Thymus (tissue), 11 donors: ENCODE measurements at regions not wholly inside any gene's neighbourhood (a gene's known extent, or its start where the extent isn't known, plus 50 kb on each side); places are given as distances from the start of the nearest gene placed in this dataset.

Experiments used
- DNase-seq, 9 donors: peaks; one replicate each; pipeline ENCODE4 v3.0.0-alpha.2; 2013; ENCODE audit warnings: low spot score in 9 of 9, low read depth in 6 of 9, missing footprints in 1 of 9
- H3K27ac ChIP-seq, 2 donors: one replicate each; pipeline ENCODE4 v1.5.1; 2013; ENCODE audit warnings: control low read depth in 1 of 2, low read depth in 1 of 2, low read length in 1 of 2, mild to moderate bottlenecking in 1 of 2, moderate library complexity in 1 of 2
- H3K27me3 ChIP-seq, 2 donors: one replicate each; pipeline ENCODE4 v1.5.1; 2013; ENCODE audit warnings: low read length in 1 of 2; ENCODE audit not compliant: control insufficient read depth in 2 of 2, insufficient read depth in 1 of 2
- H3K36me3 ChIP-seq, 2 donors: one replicate each; pipeline ENCODE4 v1.5.1; 2013; ENCODE audit warnings: low read length in 1 of 2, mild to moderate bottlenecking in 1 of 2, moderate library complexity in 1 of 2; ENCODE audit not compliant: control insufficient read depth in 2 of 2, insufficient read depth in 2 of 2
- H3K4me1 ChIP-seq, 2 donors: one replicate each; pipeline ENCODE4 v1.5.1; 2013; ENCODE audit warnings: low read length in 2 of 2; ENCODE audit not compliant: control insufficient read depth in 2 of 2, insufficient read depth in 2 of 2
- H3K4me3 ChIP-seq, 2 donors: one replicate each; pipeline ENCODE4 v1.5.1; 2013; ENCODE audit warnings: low read length in 2 of 2, control low read depth in 1 of 2, mild to moderate bottlenecking in 1 of 2
- H3K9me3 ChIP-seq, 2 donors: one replicate each; pipeline ENCODE4 v1.5.1; 2013; ENCODE audit warnings: low read length in 1 of 2, mild to moderate bottlenecking in 1 of 2; ENCODE audit not compliant: control insufficient read depth in 2 of 2, insufficient read depth in 1 of 2
- WGBS: extraction: QIAGEN DNeasy Blood & Tissue Kit; methylation state at CpG from one replicate; pipeline ENCODE4 v1.1.7; 2013; 5-methylcytosine and 5-hydroxymethylcytosine counted together
- donor health status: healthy.

DNA sequence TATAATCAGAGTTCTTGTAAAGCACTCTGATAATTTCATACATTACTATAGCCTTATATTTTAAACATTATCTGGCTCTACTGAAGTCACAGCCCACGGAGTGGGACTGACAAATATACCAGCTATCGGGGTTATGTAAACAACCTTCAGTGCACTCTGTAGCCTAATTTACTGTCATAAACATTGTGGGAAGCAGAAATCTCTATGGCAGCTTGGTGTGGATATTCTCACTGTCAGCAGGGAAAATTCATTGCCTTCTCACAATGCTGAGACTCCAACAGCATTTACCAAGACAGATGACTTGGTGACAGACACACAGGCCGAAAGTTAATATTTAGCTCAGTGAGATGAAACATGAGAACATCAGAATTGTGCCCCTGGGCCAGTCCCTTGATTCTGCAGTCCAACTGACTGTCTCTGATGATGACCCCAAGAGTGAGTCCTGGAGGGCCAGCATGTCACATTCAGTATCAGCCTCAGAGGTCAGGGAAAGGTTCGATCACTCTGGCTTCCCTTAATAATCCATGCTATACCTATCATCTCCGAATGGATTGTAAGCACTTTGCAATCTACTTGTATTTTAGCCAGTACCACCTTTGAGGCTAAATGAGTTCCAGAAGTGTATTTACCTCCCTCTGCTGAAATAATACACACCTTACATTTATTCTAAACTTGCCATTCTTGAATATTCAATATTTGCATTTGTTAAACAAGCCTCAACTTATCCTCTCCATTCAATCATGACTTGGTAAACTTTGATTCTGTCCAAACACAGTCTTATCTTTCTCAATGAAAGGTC is 146.2 kb upstream of the OSR1 start:
- no peak for DNase-seq
- no peak overlapping the region for H3K4me3 ChIP-seq
- 63% methylated on average over 5 of the region's 5 CpGs for WGBS
- no peaks in the 10 kb centered on the region for H3K4me1 ChIP-seq
- H3K9me3 ChIP-seq, result no peaks in the 10 kb centered on the region
- no peaks in the 10 kb centered on the region for H3K36me3 ChIP-seq
- no peak overlapping the region for H3K27ac ChIP-seq
- no peaks in the 10 kb centered on the region for H3K27me3 ChIP-seq

DNA sequence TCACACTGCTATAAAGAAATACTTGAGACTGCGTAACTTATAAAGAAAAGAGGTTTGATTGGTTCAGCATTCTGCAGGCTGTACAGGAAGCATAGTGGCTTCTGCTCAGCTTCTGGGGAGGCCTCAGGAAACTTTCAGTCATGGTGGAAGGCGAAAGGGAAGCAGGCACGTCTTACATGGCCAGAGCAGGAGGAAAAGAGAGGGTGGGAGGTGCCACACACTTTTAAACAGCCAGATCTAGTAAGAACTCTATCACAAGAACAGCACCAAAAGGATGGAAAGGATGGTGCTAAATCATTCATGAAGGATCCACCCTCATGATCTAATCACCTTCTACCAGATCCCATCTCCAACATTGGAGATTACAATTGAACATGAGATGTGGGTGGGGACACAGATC is 145.5 kb upstream of the OSR1 start:
- 70% methylated on average over 3 of the region's 3 CpGs for WGBS
- Histone ChIP-seq H3K36me3 (no peaks in the 10 kb centered on the region), H3K9me3 (no peaks in the 10 kb centered on the region), H3K4me3 (no peak overlapping the region), H3K27me3 (no peaks in the 10 kb centered on the region), H3K27ac (no peak overlapping the region), H3K4me1 (no peaks in the 10 kb centered on the region)
- no peak for DNase-seq

DNA sequence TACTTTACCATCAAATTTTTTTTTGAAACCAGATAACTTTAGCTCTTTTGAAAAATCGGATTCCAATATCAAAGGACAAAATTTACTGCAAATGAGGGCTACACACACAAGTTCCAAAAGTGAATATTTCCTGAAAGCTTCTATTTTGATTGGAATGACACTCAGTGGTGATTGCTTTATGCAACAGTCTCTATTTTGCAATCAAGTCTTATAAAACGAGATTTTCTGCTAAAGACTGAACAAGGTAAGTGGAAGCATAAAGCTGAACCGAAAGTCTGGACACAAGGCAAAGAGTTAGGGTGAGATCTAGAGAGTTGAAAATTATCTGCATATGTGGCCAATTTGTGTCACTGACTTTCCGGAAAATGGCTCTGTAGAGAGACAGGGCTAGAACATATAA is 145.0 kb upstream of the OSR1 start:
- H3K9me3 ChIP-seq, result no peaks in the 10 kb centered on the region
- H3K27ac ChIP-seq, result no peak overlapping the region
- H3K27me3 ChIP-seq, result no peaks in the 10 kb centered on the region
- WGBS, result 94% methylated on average over 4 of the region's 4 CpGs
- H3K4me1 ChIP-seq, result no peaks in the 10 kb centered on the region
- no peaks in the 10 kb centered on the region for H3K36me3 ChIP-seq
- DNase-seq, result no peak
- no peak overlapping the region for H3K4me3 ChIP-seq

DNA sequence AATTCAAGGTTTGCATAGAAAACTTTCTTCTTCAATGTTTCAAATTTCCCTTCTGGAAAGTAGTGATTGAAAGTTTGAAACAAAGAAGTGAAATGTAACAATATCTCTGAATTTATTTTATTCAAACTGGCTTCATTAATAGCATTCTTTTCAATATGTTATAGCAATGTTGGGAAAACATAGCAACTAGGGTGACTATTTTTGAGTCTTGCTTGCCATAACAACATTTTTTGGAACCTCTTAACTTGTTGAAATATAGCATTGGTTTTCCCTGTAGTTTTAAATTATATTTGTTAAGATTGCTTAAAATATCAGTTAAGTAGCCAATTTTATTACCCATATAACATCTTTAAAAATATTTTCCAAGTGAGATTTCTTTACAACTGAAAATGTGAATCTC is 141.7 kb upstream of the OSR1 start:
- no peaks in the 10 kb centered on the region for H3K9me3 ChIP-seq
- H3K4me1 ChIP-seq, result no peaks in the 10 kb centered on the region
- H3K27ac ChIP-seq, result no peak overlapping the region
- no peaks in the 10 kb centered on the region for H3K27me3 ChIP-seq
- no peak overlapping the region for H3K4me3 ChIP-seq
- no peak for DNase-seq
- no peaks in the 10 kb centered on the region for H3K36me3 ChIP-seq

DNA sequence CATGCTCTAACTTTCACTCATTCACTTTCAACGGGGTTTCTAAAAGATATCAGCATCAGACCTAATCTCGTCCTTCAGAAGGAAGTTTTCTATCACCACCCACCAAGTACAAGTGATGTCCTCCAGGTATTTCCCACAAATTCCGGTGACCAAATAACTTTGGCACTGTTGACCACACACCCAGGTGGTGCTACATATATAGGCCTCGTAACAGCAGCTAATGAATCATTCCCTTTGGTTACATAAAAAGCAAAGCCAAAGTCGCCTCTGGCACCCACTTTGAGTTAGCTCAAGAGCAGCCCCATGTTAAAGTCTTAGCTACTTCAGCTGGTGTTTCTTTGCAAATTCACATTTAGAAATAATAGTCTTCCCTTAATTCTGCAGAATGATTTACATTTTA is 138.2 kb upstream of the OSR1 start:
- no peak overlapping the region for H3K27ac ChIP-seq
- DNase-seq, result no peak
- no peaks in the 10 kb centered on the region for H3K36me3 ChIP-seq
- 87% methylated on average over 5 of the region's 5 CpGs for WGBS
- no peaks in the 10 kb centered on the region for H3K4me1 ChIP-seq
- H3K9me3 ChIP-seq, result no peaks in the 10 kb centered on the region
- H3K27me3 ChIP-seq, result no peaks in the 10 kb centered on the region
- no peak overlapping the region for H3K4me3 ChIP-seq

DNA sequence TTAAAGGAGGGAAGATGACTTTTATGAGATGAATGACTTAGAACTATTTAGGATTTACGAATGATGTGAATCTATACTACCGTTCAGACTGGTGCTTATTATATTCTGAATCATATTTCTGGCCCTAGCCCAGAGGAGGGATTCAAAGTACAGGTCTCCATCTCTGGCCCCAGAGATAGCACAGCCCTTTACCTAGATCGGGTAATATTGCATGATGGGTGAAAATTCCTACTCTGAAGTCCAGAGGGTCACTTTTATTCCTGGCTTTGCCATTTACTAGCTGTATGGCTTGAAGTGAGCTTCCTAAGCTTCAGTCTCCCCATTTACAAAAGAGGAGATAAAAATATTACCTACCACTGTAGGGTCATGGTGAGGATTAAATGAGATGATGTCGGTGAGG is 135.8 kb upstream of the OSR1 start:
- no peak for DNase-seq
- Histone ChIP-seq H3K36me3 (no peaks in the 10 kb centered on the region), H3K4me1 (no peaks in the 10 kb centered on the region), H3K4me3 (no peak overlapping the region), H3K9me3 (no peaks in the 10 kb centered on the region), H3K27me3 (peaks cover 0 to 2% of the 10 kb centered on the region in 2 donors), H3K27ac (no peak overlapping the region)
- WGBS, result 86% methylated on average over 4 of the region's 4 CpGs

DNA sequence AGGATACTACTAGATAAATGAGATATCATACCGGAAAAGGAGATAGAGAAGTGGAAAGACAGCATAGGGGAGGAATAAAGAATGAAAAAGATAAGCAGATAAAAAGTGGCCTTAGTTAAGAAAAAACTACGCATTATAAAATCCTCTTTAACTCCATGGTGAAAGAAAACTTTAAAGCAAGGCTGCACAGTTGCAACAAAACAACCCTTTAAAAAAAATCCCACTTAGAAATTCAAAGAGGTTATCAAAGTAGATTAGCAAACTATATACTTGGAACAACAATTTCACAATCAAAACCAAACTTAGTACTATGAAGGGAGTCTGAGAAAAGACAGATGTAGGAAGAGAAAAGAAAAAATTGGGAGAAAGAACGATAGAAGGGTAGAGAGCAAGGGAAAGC is 133.4 kb upstream of the OSR1 start:
- H3K9me3 ChIP-seq, result no peaks in the 10 kb centered on the region
- 83% methylated on average over 3 of the region's 3 CpGs for WGBS
- H3K4me3 ChIP-seq, result no peak overlapping the region
- no peaks in the 10 kb centered on the region for H3K36me3 ChIP-seq
- DNase-seq, result no peak
- no peak overlapping the region for H3K27ac ChIP-seq
- peaks cover 0 to 2% of the 10 kb centered on the region in 2 donors for H3K27me3 ChIP-seq
- H3K4me1 ChIP-seq, result no peaks in the 10 kb centered on the region

DNA sequence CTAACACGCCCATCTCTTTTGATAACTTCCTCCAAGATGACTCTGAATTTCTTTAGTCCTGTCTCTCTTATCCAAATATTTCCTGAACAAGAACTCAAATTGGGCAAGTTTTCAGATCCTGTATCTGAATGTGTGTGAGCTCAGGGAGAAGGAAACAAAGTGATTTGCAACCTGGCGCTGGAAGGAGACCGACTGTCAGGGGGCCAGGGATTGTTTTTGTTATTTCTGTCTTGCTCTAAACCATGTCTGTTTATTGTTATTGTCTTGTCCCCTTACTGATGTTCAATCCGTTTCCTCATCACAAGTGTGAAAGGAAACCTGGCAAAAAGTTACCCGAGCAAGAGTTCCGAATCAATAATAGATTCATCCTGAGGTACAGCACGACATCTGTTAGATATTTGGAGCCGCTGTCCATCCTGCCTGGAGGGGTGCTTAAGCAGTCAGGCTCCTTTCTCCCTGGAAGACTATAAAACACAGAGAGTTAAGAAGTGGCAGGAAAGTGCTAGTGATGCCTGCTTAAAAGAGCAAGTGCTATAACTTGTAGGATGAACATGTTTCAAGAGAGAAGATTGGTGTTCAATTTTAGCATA is 132.5 kb upstream of the OSR1 start:
- no peak for DNase-seq
- Histone ChIP-seq H3K4me3 (no peak overlapping the region), H3K4me1 (no peaks in the 10 kb centered on the region), H3K27ac (no peak overlapping the region), H3K9me3 (no peaks in the 10 kb centered on the region), H3K27me3 (peaks cover 0 to 2% of the 10 kb centered on the region in 2 donors), H3K36me3 (no peaks in the 10 kb centered on the region)
- WGBS, result 31% methylated on average over 8 of the region's 8 CpGs

DNA sequence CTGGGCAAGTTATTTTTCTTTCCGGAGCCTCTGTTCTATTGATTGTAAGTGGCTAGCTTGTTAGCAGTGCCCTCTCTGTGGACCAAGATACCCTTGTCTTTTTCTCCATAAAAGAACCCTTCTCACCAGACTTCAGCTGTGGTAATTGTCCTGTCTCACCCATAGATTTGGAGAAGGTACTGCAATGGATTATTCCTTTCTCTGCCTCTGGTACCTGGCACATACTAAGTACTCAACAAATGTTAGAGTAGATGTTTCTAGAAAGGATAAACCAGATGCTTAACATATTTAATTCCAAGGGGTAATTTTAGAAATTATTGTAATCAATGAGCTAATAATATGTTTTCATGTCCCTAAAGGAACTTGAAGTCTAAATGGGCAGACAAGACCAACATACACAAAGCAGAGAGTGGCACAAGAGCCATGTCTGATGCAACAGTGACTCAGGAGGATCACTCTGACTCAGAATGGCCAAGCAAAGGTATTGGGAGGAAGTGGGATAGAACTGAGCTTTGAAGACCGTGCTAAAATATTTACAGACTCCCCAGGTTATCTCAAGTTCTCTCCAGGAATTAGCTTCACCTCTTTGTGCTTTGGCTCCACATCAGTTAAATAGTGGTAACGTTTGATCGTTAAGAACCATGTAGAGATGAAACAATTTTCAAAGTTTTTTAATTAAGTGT is 129.7 kb upstream of the OSR1 start:
- Histone ChIP-seq H3K27me3 (peaks cover 0 to 2% of the 10 kb centered on the region in 2 donors), H3K27ac (no peak overlapping the region), H3K4me1 (no peaks in the 10 kb centered on the region), H3K36me3 (no peaks in the 10 kb centered on the region), H3K4me3 (no peak overlapping the region), H3K9me3 (no peaks in the 10 kb centered on the region)
- 90% methylated on average over 4 of the region's 4 CpGs for WGBS
- DNase-seq, result no peak
